ENCODE measurements at regions not wholly inside any gene's neighbourhood (a gene's known extent, or its start where the extent isn't known, plus 50 kb on each side); places are given as distances from the start of the nearest gene placed in this dataset.
A peak's percentile ranks its signal among the peaks of the same experiment; 100 is the strongest.

DNA sequence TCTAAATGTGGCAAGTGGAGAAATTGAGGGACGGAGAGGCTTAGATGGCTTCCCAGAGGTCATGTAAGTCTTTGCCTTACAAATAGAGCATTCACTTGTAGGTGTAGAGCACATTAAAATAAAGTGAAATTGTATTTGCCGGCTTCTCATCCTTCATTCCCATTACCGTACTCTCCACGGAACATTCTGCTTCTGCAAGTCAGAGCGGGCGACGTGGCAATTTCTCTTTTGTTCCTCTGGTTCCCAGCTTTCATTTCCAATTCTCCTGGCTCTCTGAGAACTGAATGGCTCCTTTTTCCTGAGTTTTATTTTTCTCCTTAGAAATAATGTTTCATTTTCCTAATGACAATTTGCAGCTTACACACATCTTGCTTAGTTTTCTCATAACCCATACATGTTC is 51.3 kb upstream of the PFKP start:
- DNase-seq (ENCODE audit: low spot score), result no peak

DNA sequence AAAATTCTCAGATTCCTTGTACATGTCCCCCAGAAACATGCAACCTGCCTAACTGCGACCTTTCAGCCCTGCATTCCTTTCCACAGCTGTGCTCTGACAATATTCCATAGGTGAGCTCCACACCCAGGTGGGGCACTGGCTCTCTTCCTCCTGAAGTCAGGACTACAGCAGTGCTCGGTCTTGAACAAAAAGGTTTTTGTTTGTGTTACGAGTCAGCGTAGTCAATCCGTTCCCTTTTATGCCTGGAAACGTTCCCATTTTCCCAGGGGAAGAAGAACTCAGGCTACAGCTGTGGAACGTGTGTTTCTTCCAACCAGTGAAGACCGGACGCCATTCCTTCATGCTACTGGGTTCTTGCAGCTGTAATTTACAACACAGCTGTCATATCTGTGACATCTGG is 52.4 kb upstream of the PFKP start:
- no peak for DNase-seq (ENCODE audit: low spot score)

DNA sequence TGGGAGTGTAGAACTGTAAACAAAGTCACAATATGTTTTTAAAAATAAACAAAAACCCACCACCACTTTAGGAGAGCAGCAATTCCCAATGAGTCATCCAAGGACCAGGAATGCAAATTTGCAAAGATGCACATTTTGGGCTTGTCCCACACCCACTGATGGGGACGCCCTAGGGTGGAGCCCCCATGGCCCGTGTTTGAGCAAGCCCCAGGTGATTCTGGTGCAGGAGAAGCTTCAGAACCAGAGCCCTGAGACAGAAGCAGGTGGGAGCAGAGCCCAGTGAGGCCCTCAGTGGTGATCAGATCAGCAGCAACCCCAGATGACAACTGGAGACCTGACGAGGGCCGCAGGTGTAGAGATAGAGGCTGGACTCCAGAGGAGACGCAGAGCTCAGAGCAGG is 55.1 kb upstream of the PFKP start:
- no peak for DNase-seq (ENCODE audit: low spot score)

DNA sequence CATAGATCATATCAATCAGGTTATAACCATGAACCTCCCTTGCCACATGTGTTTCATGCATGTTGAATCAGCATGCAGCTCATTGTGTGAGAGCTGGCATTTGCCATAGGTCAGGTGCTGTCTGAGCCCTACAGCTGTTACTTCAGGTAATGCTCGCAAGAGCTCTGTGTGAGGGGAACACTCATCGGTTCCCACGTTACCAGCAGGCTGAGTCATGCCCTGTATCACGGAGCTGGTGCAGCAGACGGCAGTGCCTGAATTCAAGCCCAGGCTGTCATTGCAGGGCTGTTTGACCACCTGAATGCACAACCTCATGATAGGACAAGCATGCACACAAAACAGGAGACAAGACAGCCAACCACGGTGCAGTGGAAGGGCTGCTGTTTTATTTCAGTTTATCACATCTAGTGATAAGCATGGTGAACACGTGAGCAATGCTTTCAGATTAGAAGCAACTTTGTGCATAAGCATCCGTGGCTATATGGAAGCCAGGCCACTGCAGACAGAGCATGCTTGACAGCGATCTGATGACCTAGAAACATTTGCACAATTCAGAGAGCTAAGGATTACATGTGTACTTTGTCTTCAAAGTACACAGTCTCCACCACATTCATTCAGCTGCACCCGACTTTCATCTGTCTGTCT is 56.4 kb upstream of the PFKP start:
- no peak for DNase-seq (ENCODE audit: low spot score)

DNA sequence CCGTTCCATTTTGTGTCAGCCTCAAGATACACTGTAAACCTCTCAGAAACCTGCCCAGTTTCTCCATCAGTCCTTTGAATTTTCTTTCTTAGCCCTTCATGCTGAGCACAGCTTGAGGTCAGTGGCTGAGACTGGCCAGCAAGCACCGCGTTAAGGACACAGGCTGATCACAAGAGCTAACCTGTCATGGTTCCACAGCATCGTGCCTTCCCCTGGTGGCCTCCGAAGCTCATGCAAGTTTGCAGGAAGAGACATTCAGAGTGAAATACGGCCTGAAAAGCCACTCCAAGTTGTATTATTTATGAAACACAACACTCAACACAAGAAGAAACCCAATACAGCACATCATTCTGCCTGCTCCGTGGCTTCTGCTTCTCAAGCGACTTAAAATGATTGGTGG is 57.0 kb upstream of the PFKP start:
- no peak for DNase-seq (ENCODE audit: low spot score)

DNA sequence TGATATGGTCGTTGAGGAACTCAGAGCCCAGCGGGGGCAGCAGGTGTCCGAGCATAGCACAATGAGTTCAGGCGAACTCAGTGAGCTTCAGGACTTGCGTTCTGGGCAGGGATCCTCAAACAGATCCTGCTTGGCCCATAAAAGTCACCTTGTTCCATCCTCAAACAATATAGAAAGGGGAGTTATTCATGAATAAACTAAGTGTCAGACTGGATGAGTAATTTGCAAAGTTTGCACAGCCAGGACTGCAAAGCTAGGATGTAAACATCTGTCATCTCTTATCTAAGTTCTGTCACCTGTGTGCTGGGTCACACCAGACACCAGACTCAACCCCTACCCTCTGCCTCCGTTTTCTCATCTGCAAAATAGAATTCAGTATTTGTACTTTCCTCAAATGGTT is 58.0 kb upstream of the PFKP start:
- no peak for DNase-seq (ENCODE audit: low spot score)

DNA sequence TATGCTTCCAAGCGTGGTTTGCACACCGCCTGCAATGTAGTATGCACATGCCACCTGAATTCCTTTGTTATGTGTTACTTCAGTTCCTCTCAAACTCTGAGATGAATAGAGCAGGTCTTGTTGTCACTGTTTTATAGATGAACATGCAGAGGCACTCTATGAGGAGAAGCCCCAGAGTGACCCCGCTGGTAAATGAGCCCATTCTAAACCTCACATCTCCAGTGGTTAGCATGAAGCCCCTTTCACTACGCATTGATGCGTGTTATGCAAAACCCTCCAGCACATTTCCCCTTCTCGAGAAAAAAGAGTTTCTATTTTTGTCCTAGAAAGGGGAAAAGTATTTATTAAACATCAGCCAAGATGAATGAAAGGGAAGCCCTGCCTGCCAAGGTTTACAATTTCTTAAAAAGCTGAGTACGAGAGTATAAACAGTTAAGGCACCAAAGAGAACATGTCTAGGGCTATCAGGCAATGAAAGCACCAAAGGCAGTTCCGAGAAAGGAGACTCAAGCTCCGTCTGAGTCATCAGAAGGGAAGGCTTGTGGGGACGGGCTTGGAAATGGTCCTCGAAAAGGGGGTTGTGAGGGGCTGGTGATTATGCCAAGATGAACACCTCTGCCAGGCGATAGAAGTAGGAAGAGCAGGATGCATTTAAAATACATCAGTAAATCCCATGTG is 58.7 kb upstream of the PFKP start:
- no peak for DNase-seq (ENCODE audit: low spot score)

DNA sequence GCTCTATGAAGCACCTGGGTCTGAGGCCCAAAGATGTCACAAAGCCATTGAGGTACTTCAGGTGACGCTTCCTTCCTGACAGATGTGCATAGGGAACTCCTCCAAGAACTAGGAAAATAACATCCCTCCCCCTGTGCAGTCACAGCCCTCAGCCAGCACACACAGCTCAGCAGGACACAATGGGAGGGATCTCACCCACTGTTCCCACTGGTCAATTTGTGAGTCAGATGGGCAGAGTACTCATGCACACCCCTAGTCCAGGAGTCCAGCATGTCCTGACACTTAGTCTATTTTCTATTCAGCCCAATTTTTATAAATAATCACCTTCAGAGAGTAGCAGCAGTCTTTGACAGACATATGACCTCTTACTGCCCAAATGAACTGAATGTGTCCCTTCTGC is 60.7 kb upstream of the PFKP start:
- DNase-seq (ENCODE audit: low spot score), result no peak

DNA sequence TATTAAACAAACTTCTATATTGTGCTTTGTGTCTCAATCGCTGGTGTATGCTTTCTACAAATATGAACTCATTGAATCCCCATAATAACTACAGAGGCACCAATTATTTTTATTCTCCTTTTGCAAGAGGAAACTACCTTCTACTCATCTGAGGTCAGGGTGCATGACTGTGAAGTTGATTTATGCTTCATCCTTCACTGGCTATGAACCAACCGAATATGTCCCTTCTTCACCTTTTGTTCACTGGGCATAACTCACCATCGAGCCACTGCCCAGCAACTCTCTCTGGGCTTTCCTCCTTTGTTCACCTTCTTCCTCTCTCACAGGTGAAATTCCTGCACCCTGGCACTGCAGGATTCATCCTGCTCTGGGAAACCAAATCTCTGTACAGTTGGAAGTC is 61.3 kb upstream of the PFKP start:
- no peak for DNase-seq (ENCODE audit: low spot score)

DNA sequence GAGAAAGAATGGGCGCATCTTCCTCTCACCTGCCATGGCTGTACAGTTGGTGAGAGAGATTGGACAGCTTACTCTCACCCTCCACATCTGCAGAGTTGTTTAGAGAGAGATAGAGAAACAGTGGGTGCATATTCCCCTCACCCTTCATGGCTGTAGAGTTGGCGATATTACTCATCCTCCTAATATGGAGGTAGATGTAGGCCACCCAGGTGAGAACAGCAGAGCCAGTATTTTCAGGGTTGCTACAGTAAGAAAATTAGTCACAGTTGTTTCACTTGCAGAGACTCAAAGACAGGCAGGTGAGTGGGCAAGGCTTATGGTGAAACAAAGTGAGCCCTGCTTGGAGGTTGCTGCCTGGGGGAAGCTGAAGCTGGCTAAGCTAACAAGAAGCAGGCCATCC is 65.0 kb upstream of the PFKP start:
- DNase-seq (ENCODE audit: low spot score), result no peak

DNA sequence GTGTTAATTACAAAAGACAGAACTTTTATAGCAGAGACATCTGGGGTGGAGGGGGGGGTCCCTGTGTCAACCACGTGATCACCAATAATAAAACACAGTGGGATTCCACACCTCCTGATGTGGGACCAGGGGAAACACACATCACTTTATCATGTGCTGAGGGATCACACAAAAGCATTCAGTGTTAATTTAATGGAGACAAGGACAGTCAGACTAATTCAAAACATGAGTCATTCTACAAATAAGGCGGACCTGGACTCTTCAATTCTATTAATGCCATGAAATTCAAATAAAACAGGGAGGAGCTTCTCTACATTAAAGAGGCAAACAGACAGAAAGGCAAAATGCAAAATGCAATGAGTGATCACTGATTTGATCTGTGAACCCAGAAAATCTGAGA is 67.3 kb upstream of the PFKP start:
- peak; percentile 16 for DNase-seq (ENCODE audit: low spot score)

DNA sequence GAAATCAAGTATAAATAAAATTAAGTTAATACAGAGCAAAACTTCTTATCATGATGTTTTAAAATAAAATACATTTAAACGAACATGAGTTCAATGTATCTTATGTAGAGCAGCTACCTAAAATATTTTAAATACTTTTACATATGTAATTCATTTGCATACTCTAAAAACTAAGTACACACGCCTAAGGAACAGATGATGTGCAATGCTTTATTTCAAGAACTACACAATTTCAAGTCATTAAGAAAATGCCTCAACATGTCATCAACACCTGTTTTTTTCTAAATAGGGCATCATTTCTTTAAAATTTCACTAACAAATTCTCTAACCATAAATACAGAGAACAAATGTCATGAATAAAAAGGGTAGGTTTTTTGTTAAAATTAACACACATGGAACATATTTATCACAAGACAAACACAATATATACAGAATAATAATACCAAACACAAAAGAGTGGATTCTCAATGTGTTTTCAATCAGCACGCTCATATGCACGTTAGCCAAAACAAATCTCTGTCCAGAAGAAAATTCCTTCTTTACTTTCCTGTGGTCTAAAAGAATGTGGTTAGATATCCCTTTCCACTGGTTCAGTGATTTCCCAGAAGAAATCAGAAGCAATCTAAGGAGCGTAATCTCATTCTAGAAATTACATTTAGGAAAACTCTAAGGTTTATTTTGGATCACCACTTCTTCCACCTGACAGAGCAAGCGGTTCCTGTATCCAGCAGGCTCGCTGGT is 73.0 kb upstream of the PFKP start:
- no peak for DNase-seq (ENCODE audit: low spot score)

DNA sequence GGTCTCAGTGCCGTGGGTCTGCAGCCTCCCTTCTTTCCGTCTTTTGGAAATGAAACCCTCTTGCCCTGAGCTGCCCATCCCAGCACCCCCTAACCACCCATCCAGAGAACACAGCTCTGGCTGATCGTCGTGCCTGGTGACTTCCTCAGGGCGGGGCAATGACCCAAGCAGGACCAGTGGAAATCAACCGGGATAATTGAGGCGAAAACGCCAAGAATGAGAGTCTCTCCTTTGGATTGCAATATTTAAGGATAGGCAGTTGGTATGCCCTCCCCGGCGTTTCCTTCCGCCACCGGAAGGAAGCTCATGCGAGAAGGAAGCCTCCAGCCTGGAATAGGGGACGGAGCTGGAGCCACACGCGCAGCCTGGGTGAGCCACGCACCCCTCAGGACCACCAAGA is 73.7 kb upstream of the PFKP start:
- DNase-seq (ENCODE audit: low spot score), result no peak

DNA sequence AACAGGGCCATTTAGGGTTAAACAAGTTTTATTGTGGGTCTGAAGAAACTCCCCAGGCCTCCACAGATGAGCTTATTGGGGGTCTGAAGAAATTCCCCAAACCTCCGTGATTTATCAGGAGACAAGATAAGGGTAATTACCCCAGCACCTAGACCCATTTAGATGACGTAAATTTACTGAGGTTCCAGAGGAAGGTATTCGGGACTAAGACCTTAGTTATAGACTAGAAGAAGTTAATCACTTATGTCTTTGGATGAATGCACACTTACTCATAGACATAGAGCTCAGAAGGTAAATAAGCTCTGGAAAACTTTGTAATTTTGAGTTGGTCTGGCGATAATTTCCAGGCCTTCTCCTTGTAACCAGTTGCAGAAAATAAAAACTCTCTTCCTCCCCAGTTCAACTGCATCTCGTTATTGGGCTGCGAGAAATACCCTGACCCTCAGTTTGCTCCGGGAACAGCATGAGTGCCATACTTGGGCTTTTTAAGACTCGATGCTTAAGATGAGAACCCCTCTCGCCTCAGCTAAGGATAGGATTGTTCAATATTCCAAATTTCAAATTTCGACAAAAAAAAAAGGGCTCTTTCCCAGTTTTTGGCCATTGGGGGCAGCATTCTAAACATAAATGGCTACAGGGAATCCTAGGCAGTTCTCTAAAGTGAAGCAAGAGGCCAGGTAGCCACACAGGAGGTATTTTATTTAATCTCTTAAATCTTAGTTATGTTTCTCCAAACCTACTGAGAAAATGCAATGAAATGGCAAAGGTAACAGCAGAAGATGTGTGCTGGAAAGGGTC is 74.7 kb upstream of the PFKP start:
- DNase-seq (ENCODE audit: low spot score), result no peak

DNA sequence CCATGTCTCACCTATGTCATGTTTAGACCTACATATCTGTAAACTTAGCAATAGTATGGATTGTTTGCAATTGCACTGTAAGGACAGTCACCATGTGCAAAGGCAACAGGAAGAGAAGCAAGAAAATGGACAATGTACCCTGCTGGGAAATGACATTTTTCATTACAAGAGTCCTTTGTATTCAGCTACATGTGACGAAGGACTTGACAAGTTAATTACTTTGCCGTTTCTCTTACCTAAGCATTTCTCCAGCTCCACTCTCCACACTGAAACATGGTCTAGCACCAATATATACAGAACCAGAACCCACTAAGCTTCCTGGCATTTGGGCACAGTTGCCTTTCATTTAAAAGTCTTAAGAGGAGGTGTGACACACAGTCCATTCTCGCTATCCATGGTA is 76.6 kb upstream of the PFKP start:
- no peak for DNase-seq (ENCODE audit: low spot score)

DNA sequence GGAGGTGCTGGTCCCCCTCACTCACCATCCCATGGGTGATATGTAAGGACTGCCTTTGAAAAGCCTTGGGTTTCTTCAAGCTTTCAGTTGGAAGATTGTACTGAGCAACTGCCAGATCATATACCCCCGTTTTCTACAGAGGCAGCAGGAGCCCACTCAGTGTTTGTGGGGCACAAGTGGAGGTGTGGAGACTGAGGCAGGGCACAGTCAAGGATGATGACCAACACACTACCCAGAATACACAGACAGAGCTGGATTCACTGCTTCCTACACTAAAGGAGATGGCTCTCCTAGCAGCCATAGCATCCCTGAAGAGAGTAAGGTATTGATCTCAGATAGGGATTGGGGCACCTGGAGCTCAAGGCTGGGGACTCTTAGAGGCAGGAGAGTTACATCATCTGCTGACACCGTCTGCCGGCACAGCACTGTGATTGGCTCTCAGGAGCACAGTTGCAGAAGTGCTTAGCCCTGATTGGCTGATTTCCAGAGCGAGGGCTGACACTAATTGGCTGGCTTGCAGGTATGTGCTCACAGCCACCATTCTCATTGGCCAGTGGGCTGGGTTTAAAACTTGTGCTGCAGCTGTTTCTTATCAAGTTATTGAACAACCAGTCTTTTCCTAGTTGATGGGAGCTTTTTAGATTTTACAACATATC is 77.9 kb upstream of the PFKP start:
- DNase-seq (ENCODE audit: low spot score), result no peak

DNA sequence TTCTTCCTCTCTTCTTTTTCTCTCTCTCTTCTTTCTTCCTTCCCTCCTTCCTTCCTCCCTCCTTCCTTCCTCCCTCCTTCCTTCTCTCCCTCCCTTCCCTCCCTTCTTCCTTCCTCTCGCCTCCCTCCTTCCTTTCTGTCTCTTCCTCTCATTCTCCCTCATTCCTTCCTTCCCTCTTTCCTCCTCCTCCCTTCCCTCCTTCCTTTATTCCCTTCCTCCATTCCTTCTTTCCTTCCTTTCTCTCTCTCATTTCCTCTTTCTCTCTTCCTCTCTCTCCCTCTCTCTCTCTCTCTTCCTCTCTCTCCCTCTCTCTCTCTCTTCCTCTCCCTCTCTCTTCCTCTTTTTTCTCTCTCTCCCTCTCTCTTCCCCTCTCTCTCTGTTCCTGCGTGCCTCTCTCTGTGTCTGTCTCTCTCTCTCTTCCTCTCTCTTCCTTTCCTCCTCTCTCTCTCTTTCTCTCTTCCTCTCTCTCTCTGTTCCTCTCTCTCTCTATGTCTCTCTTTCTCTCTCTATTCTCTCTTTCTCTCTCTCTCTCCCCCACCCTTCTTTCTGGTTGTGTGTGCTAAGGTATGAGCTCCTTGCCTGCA is 80.1 kb upstream of the PFKP start:
- no peak for DNase-seq (ENCODE audit: low spot score)

DNA sequence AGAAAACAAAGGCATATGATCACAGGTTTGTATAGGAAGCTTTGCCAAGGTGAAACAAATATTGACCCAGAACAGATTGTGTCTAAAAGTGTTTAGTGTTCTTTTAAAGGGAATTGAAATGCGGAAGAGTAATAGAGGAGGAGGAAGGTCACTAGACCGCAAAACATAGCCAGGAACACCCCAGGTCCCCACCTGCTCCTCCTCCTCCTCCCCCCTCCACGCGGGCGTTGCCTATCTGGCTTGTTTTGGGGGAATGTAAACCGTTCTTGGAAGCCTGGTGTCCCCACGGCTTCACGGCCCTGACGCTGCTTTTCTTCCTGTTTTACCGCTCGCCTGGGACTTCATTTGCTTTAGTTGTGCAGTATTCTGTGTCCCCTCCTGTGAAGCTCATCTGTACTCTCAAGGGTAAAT is 81.0 kb upstream of the PFKP start:
- peak; percentile 12 for DNase-seq (ENCODE audit: low spot score)

DNA sequence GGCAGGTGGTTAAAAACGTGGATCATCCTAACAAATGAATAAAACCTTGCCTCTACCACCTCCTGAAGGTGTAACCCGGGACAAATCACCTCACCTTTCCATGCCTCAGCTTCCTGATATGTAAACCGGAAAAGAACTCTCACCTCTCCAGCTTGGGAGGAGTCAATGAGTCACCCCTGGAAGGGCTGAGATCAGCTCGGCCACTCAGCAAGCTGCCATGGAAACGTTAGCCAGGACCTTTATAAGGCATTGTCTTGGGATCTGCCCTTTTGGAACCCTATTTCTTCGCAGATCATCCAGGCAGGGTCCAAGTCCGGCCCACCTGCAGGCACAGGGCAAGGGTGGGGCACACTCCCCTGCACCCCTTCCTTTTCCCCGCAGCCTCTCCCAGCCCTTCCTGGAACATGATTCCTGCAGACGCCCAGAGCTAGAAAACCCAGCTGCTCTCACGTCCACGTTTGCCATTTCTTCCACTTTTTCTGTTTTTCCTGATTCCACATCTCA is 81.6 kb upstream of the PFKP start:
- peak; percentile 89 for DNase-seq (ENCODE audit: low spot score)

DNA sequence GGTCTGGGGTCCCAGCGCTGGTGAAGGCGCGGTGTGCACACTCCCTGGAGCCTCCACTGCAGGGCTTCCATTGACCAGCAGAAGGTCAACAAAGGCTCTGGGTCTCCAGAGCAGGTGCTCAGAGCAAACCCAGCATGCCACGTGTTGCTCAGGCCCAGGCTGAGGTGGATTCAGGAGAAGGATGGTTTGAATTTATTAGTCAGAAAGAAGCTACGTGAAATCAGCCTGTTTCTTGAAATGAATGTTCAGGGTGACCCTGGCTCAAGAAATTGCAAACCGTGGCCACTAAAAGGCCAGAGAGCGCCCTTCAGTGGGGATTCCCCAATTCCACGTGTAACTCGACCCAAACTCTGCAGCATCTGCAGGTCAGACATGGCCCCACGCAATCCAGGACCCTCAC is 82.7 kb upstream of the PFKP start:
- no peak for DNase-seq (ENCODE audit: low spot score)

DNA sequence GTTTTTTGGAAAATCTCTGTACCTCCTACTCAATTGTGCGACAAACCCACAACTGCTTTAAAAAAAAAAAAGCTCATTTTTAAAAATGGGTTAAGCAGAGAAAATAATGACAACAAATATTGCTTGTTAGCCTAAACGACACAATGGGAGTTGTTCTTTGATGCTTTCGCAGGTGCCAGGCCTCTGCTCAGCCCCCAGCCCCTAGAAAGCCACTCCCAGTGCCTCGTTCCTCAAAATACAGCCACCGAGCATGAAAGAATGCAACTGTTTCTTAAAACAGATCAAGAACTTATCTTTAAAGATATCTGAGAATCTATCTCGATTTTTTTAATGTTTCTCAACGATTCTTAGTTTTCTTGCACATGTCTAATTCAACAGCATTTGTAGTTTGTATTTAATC is 85.2 kb upstream of the PFKP start:
- DNase-seq (ENCODE audit: low spot score), result no peak

DNA sequence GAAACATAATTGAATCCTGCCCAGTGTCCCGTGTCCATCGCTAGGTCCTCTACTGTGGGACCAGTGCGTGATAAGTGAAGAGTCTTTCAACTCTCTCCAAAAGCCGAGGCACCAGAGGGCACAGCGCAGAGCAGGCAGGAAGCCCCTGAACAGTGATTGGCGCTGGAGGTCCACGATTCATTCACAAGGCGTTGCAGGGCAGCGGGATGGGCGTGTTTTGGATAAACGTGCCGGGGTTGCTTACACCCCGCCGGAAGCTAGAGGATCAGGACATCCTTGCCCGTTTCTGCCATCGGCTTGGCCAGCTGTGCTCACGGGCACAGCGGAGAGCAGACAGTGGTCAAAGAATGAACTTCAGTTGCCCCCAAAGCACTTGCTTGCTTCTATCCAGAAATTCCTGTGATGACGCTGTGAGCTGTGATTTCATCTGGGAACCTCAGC is 86.0 kb upstream of the PFKP start:
- DNase-seq (ENCODE audit: low spot score), result no peak
